GM19452 (cell line): ENCODE measurements at regions not wholly inside any gene's neighbourhood (a gene's known extent, or its start where the extent isn't known, plus 50 kb on each side); places are given as distances from the start of the nearest gene placed in this dataset.
"Not testable (repeated sequence)": the region's sequence is repeated elsewhere in the genome, so short reads cannot be mapped to it uniquely, and the experiment has no call there.

ENCODE experiments used
- ATAC-seq: cut with Tn5 transposase; IDR thresholded peaks from one replicate; pipeline ENCODE4 v1.9.1; 2021; ENCODE audit not compliant: unreplicated experiment

GRCh38 chr15:22258398-22259150 lies 178.2 kb downstream of the OR4M2 start:
- ATAC-seq, result no peak

GRCh38 chr15:22259151-22259750 lies 178.9 kb downstream of the OR4M2 start:
- not testable (repeated sequence) for ATAC-seq

- no peak for ATAC-seq
Measured at GRCh38 chr15:22259881-22260421, 179.6 kb downstream of the OR4M2 start.

GRCh38 chr15:22262613-22263020 lies 182.3 kb downstream of the OR4M2 start:
- ATAC-seq, result no peak

- ATAC-seq, result no peak
Measured at GRCh38 chr15:22263738-22264137, 183.4 kb downstream of the OR4M2 start.

GRCh38 chr15:22264272-22264671 lies 183.9 kb downstream of the OR4M2 start:
- not testable (repeated sequence) for ATAC-seq

- ATAC-seq, result no peak
Measured at GRCh38 chr15:22265056-22265945, 185.0 kb downstream of the OR4M2 start.

- ATAC-seq, result no peak
Measured at GRCh38 chr15:22265970-22266369, 185.6 kb downstream of the OR4M2 start.

GRCh38 chr15:22267761-22268160 lies 187.4 kb downstream of the OR4M2 start:
- ATAC-seq, result no peak

GRCh38 chr15:22268201-22268600 lies 187.9 kb downstream of the OR4M2 start:
- ATAC-seq, result not testable (repeated sequence)

GRCh38 chr15:22268654-22269053 lies 188.3 kb downstream of the OR4M2 start:
- not testable (repeated sequence) for ATAC-seq

GRCh38 chr15:22272286-22273160 lies 186.2 kb upstream of the GOLGA6L22 start:
- ATAC-seq, result not testable (repeated sequence)

- ATAC-seq, result not testable (repeated sequence)
Measured at GRCh38 chr15:22273185-22273584, 185.5 kb upstream of the GOLGA6L22 start.

- not testable (repeated sequence) for ATAC-seq
Measured at GRCh38 chr15:22274376-22274775, 184.3 kb upstream of the GOLGA6L22 start.

GRCh38 chr15:22280770-22281169 lies 177.9 kb upstream of the GOLGA6L22 start:
- ATAC-seq, result not testable (repeated sequence)

GRCh38 chr15:22282794-22283533 lies 175.7 kb upstream of the GOLGA6L22 start:
- ATAC-seq, result not testable (repeated sequence)

- ATAC-seq, result not testable (repeated sequence)
Measured at GRCh38 chr15:22284795-22285420, 173.8 kb upstream of the GOLGA6L22 start.

GRCh38 chr15:22291054-22291453 lies 167.6 kb upstream of the GOLGA6L22 start:
- ATAC-seq, result not testable (repeated sequence)

GRCh38 chr15:22303112-22303511 lies 155.6 kb upstream of the GOLGA6L22 start:
- not testable (repeated sequence) for ATAC-seq
